IMR-90 (cell line): ENCODE measurements at regions not wholly inside any gene's neighbourhood (a gene's known extent, or its start where the extent isn't known, plus 50 kb on each side); places are given as distances from the start of the nearest gene placed in this dataset.

Experiments
- ATAC-seq: fragments of 200-7000 bp; cut with Tn5 transposase; 2 replicates; pipeline ENCODE4 v1.9.1; 2020; ENCODE audit warnings: low read depth, mild to moderate bottlenecking, moderate library complexity
- BruUV-seq: library from RNA; stranded (reverse); fragments of 400-500 nt; replicated peaks from 2 replicates; lab custom pipeline; 2021; lab: Mats Ljungman, UMichigan
- CTCF ChIA-PET: fragments of 300-600 bp; formaldehyde crosslinking; extraction: SDS; loops from one replicate; lab custom pipeline; 2021; ENCODE audit warnings: antibody characterized with exemption; lab: Yijun Ruan, JAX
- POLR2A ChIA-PET: fragments of 300-600 bp; sonication (Branson Sonifier 250); formaldehyde crosslinking; loops from one replicate; lab custom pipeline; 2022; ENCODE audit warnings: antibody characterized with exemption; ENCODE audit not compliant: unreplicated experiment; lab: Charles Lee
- DNase-seq: peaks from one replicate; pipeline ENCODE4 v3.0.0; 2013
- H2AFZ ChIP-seq: replicated peaks from 2 replicates; pipeline ENCODE3; 2013; ENCODE audit warnings: low read length, mild to moderate bottlenecking; ENCODE audit not compliant: poor library complexity
- H2AK5ac ChIP-seq: 2 replicates; pipeline ENCODE4 v1.6.1; 2013; ENCODE audit warnings: low read depth, low read length, inconsistent platforms
- H2AK9ac ChIP-seq: replicated peaks from 2 replicates; pipeline ENCODE3; 2013; ENCODE audit warnings: mild to moderate bottlenecking, low read depth, low read length, moderate library complexity; ENCODE audit not compliant: poor library complexity
- H2BK120ac ChIP-seq: 2 replicates; pipeline ENCODE4 v1.6.1; 2013; ENCODE audit warnings: low read depth, low read length, inconsistent platforms
- H2BK15ac ChIP-seq: 3 replicates; pipeline ENCODE4 v1.6.1; 2013; ENCODE audit warnings: low read depth, low read length, inconsistent platforms
- H2BK20ac ChIP-seq: 2 replicates; pipeline ENCODE4 v1.6.1; 2013; ENCODE audit warnings: low read depth, mild to moderate bottlenecking, inconsistent platforms, low read length, moderate library complexity
- H2BK5ac ChIP-seq: 2 replicates; pipeline ENCODE4 v1.6.1; 2013; ENCODE audit warnings: mild to moderate bottlenecking, low read depth, low read length, inconsistent platforms; ENCODE audit not compliant: poor library complexity, severe bottlenecking
- H3K14ac ChIP-seq: replicated peaks from 2 replicates; pipeline ENCODE4 v1.6.1; 2013; ENCODE audit warnings: low read depth, low read length, inconsistent platforms
- H3K18ac ChIP-seq: 2 replicates; pipeline ENCODE4 v1.6.1; 2013; ENCODE audit warnings: low read depth, low read length, control low read depth
- H3K23ac ChIP-seq: 2 replicates; pipeline ENCODE4 v1.6.1; 2013; ENCODE audit warnings: low read depth, low read length, inconsistent platforms
- H3K27ac ChIP-seq: 2 replicates; pipeline ENCODE4 v1.5.1; 2013; ENCODE audit warnings: mild to moderate bottlenecking, control low read depth, low read length; ENCODE audit not compliant: insufficient read depth
- H3K27me3 ChIP-seq: 2 replicates; pipeline ENCODE4 v1.6.1; 2013; ENCODE audit warnings: low read length; ENCODE audit not compliant: control insufficient read depth, insufficient read depth
- H3K36me3 ChIP-seq: 2 replicates; pipeline ENCODE4 v1.6.1; 2013; ENCODE audit warnings: low read length, mixed read lengths; ENCODE audit not compliant: control insufficient read depth, insufficient read depth
- H3K4ac ChIP-seq: 2 replicates; pipeline ENCODE4 v1.6.1; 2013; ENCODE audit warnings: low read depth, low read length, inconsistent platforms
- H3K4me1 ChIP-seq: 2 replicates; pipeline ENCODE4 v1.6.1; 2013; ENCODE audit warnings: low read length, mixed read lengths; ENCODE audit not compliant: control insufficient read depth, insufficient read depth
- H3K4me2 ChIP-seq: 2 replicates; pipeline ENCODE4 v1.6.1; 2013; ENCODE audit warnings: low read depth, mild to moderate bottlenecking, control low read depth, low read length, moderate library complexity
- H3K4me3 ChIP-seq: 2 replicates; pipeline ENCODE4 v1.5.1; 2013; ENCODE audit warnings: low read depth, mild to moderate bottlenecking, control low read depth, low read length, moderate library complexity; ENCODE audit not compliant: insufficient read depth
- H3K56ac ChIP-seq: 2 replicates; pipeline ENCODE4 v1.6.1; 2013; ENCODE audit warnings: low read length, inconsistent platforms; ENCODE audit not compliant: insufficient read depth; ENCODE audit errors: extremely low read depth
- H3K79me1 ChIP-seq, 2 experiments: 2 replicates each; pipeline ENCODE4 v1.6.1; 2013; ENCODE audit warnings: low read length in 2 of 2, inconsistent platforms in 1 of 2, low read depth in 1 of 2
- H3K9ac ChIP-seq: 2 replicates; pipeline ENCODE4 v1.6.1; 2013; ENCODE audit warnings: low read depth, low read length, control low read depth
- H3K9me1 ChIP-seq: 2 replicates; pipeline ENCODE4 v1.6.1; 2013; ENCODE audit warnings: low read length, inconsistent platforms; ENCODE audit not compliant: insufficient read depth
- H3K9me3 ChIP-seq: 2 replicates; pipeline ENCODE4 v1.6.1; 2013; ENCODE audit warnings: low read length; ENCODE audit not compliant: control insufficient read depth, insufficient read depth
- H4K20me1 ChIP-seq: 2 replicates; pipeline ENCODE4 v1.6.1; 2013; ENCODE audit warnings: low read length, inconsistent platforms; ENCODE audit not compliant: insufficient read depth
- H4K5ac ChIP-seq: 2 replicates; pipeline ENCODE4 v1.6.1; 2013; ENCODE audit warnings: mild to moderate bottlenecking, low read depth, low read length, control low read depth
- H4K8ac ChIP-seq, 2 experiments: 2 replicates each; pipeline ENCODE4 v1.6.1; 2013; ENCODE audit warnings: low read depth in 2 of 2, low read length in 2 of 2, control low read depth in 1 of 2, inconsistent platforms in 1 of 2
- H4K91ac ChIP-seq: 2 replicates; pipeline ENCODE4 v1.6.1; 2013; ENCODE audit warnings: low read depth, low read length, inconsistent platforms; ENCODE audit not compliant: insufficient read depth
- BHLHE40 ChIP-seq: fragments of 150-350 bp; IDR thresholded peaks from 2 replicates; pipeline ENCODE4 v1.6.1; 2016; ENCODE audit warnings: mild to moderate bottlenecking, low read depth, low read length
- SMC3 ChIP-seq: fragments of 150-350 bp; IDR thresholded peaks from 2 replicates; pipeline ENCODE4 v1.6.1; 2016; ENCODE audit warnings: low read depth, mild to moderate bottlenecking, antibody characterized with exemption, low read length, moderate library complexity
- WGBS, 2 experiments: methylation state at CpG; one replicate each; pipeline versions ENCODE4 v1.1.5 to v1.1.7; 2013; ENCODE audit warnings: missing lambda C conversion rate in 2 of 2; ENCODE audit not compliant: insufficient read length in 1 of 2; ENCODE audit errors: extremely low coverage in 2 of 2; 5-methylcytosine and 5-hydroxymethylcytosine counted together
- dilution Hi-C: fragments of 300-500 bp; cut with HindIII; formaldehyde crosslinking; loops from one replicate; pipeline ENCODE4 v1.14.3; 2018; ENCODE audit warnings: low sequenced_read_pairs; ENCODE audit not compliant: unreplicated experiment
- in situ Hi-C: fragments of 300-500 bp; cut with MboI; formaldehyde crosslinking; loops from 3 replicates; pipeline ENCODE4 v1.14.3; 2019; ENCODE audit warnings: low sequenced_read_pairs, inconsistent platforms, mixed read lengths
- intact Hi-C: fragments of 100-400 bp; cut with micrococcal nuclease; formaldehyde crosslinking; loops from 2 replicates; pipeline ENCODE4 v1.10.0; 2022
- TF ChIP-seq, protein P1 (sequence below): fragments of 150-350 bp; IDR thresholded peaks from 2 replicates; pipeline ENCODE4 v1.6.1; 2016; ENCODE audit warnings: low read depth, mild to moderate bottlenecking, low read length, moderate library complexity, borderline replicate concordance

DNA sequence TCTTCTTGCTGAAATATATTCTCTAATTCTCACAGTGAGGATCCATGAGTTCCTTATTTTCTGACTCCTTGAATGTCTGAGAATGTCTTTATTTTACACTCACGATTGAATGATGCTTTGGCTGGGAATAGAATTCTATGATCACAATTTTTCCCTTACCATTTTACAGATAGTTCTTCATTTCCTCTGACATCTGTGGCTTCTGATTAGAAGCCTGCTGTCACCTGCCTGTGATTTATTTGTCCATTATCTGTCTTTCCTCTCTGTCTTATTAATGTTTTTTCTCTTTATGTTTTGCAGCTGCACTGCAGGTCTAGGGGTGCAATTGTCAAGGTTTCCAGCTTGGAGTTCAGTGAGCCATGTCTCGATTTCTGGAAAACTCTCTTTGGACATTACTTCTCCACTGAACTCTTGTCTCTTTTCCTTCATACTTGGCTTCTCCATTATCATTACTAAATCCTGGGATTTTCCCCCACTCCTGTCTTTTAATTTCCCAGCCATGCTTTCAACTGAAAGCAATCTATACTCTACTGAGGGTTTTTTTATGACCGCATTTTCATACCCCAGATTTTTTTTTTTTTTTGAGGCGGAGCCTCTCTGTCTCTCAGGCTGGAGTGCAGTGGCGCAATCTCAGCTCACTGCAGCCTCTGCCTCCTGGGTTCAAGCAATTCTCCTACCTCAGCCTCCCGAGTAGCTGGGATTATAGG lies 85.8 kb upstream of the PRNP start:
- ChIA-PET CTCF (interaction anchor here (1.0 kb wide), 1 partner anchor 53 kb away, joined by 3 read pairs; no protein-coding TSS in a partner anchor), POLR2A (no interaction called here)
- H3K4me3 ChIP-seq: no peak overlapping the region
- H3K9me3 ChIP-seq: no peaks in the 10 kb centered on the region
- H2BK20ac ChIP-seq: no peak overlapping the region
- no peak overlapping the region for H3K27ac ChIP-seq
- no peak overlapping the region for H4K91ac ChIP-seq
- TF ChIP-seq, protein P1, sequence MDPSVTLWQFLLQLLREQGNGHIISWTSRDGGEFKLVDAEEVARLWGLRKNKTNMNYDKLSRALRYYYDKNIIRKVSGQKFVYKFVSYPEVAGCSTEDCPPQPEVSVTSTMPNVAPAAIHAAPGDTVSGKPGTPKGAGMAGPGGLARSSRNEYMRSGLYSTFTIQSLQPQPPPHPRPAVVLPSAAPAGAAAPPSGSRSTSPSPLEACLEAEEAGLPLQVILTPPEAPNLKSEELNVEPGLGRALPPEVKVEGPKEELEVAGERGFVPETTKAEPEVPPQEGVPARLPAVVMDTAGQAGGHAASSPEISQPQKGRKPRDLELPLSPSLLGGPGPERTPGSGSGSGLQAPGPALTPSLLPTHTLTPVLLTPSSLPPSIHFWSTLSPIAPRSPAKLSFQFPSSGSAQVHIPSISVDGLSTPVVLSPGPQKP: no peak
- TF ChIP-seq BHLHE40 (no peak), SMC3 (no peak)
- H3K9ac ChIP-seq: no peak overlapping the region
- no peaks in the 10 kb centered on the region for H4K20me1 ChIP-seq
- no peak overlapping the region for H3K4ac ChIP-seq
- no peak overlapping the region for H2BK5ac ChIP-seq
- no peak overlapping the region for H3K23ac ChIP-seq
- peaks cover 19% of the 10 kb centered on the region for H3K4me1 ChIP-seq
- H3K18ac ChIP-seq: no peak overlapping the region
- no peaks in the 10 kb centered on the region for H3K79me1 ChIP-seq
- no peaks in the 10 kb centered on the region for H3K36me3 ChIP-seq
- no peak overlapping the region for H2AK5ac ChIP-seq
- no peak overlapping the region for H2AK9ac ChIP-seq
- no peak overlapping the region for H3K56ac ChIP-seq
- no CpG with 5 or more reads among the region's 6 CpGs for WGBS, 2 experiments
- in situ Hi-C loops (loop anchor here (25.0 kb wide), 1 partner anchor 362 kb away; no protein-coding TSS in a partner anchor), intact Hi-C loops (no loop called here), dilution Hi-C loops (no loop called here)
- H2BK15ac ChIP-seq: no peak overlapping the region
- H2BK120ac ChIP-seq: no peak overlapping the region
- no peak overlapping the region for H3K14ac ChIP-seq
- H3K9me1 ChIP-seq: peaks cover 18% of the 10 kb centered on the region
- ATAC-seq (no peak), DNase-seq (no peak)
- BruUV-seq: no TSS peak
- H3K4me2 ChIP-seq: no peak overlapping the region
- H3K27me3 ChIP-seq: no peaks in the 10 kb centered on the region
- H4K8ac ChIP-seq: no peak overlapping the region
- H4K5ac ChIP-seq: no peak overlapping the region
- H2AFZ ChIP-seq: no peak overlapping the region
